GM21360 (cell line): ENCODE measurements at regions not wholly inside any gene's neighbourhood (a gene's known extent, or its start where the extent isn't known, plus 50 kb on each side); places are given as distances from the start of the nearest gene placed in this dataset.

Source experiments
- ATAC-seq: cut with Tn5 transposase; IDR thresholded peaks from one replicate; pipeline ENCODE4 v1.9.1; 2021; ENCODE audit warnings: mild to moderate bottlenecking, moderate library complexity; ENCODE audit not compliant: unreplicated experiment

DNA sequence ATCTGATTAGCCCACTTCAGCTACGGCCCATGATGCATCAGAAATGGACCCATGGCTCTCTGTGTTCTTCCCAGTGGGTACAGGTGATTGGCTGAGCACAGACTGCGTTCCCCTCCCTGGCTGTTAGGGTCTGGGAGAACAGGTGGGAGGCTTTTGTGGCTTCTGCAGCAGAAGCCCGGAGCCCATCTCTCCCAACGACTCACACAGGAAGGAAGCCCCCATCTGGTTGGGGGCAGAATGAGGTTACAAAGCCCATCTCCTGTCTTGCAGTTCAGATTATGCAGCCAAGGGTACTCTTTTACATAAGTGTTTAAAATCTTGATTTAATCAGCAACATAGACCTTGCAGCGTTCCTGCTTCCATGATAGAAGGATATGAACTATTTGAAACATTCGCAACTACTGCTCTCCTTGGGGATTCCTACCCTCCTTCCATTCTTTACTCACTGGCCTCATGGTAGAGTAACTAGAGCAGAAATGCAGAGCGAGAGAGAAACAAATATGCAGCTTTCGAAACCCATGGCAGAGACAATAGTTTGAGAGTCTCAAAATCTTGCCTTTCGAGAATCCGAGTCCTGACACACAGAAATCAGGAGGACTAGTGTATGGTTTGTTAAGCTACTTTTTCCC lies 291.3 kb downstream of the TLE3 start:
- ATAC-seq = no peak

DNA sequence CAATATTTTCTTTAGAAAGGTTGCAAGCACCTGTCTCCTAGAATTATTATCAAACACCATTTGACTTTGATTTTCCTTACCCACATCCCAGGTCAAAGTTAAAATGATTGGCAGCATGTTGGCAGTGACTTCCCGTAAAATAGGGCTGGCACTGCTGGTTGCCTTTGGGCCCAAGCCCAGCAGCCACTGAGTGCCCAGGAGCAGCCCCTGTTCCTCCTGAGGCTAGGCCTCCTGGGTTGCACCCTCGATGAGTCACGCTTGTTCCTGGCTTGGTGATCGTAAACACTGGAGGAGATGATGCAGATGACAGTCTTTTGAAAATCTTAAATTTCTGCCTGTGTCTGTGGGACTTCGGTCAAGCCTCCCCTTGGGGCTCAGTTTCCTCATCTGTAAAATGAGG lies 290.0 kb downstream of the TLE3 start:
- no peak for ATAC-seq

GRCh38 chr15:69808756-69809155 lies 289.0 kb downstream of the TLE3 start:
- ATAC-seq = no peak

- ATAC-seq = no peak
Measured at GRCh38 chr15:69809421-69809820, 288.3 kb downstream of the TLE3 start.

DNA sequence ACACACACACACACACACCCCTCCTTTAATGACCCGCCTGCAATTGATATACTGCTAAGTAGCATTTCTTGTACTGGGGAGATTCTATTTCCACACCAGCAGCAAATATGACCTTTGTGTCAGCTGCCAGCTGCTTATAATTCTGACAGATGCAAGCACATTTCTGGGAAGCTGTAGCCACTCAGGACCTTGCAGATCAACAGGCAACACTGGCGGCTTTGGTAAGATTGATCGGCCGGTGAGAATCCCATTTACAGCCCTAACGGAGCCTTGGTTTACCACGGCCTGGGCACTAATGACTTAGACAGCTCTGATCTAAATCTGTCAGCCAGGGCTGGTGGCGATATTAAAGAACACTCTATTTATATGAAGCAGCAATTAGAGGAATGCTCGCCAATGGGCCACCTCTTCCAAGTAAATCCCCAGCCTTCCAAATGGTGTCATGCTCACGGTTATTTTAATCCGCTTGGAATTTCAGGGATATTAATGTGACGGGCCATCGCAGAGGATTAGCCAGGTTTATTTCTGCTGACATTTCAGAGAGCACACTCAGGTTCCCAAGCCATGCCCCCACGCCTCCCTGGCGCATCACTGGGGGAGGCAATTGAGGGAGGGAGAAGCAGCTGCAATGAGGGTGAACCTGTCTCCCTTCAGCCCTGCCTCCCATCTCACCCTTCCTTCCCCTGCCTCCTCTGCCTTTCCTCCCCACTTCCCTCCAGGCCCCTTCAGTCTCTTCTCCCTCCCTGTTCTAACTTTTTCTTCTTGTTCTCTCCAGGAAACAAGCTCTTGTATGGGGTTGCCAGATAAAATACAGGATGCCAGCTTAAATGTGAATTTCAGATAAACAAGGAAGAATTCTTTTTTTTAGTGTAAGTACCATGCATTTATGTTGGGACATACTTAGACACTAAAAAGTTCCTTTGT lies 287.0 kb downstream of the TLE3 start:
- no peak for ATAC-seq

DNA sequence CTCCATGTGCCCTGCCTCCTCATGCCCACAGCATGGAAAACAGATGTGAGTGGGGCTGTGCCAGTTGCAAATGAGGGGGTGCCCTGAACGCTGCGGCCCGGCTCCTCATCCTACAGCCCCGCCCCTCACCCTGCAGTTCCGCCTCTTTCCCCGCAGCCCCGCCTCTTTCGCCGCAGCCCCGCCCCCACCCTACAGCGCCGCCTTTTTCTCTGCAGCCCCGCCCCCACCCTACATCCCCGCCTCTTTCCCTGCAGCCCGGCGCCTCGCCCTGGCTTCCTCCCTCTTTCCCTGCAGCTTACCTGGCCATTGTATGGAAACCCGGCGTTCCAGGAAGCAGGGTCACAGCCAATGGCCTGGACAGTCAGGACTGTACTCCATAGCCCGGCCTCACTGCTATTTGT lies 284.9 kb downstream of the TLE3 start:
- no peak for ATAC-seq

DNA sequence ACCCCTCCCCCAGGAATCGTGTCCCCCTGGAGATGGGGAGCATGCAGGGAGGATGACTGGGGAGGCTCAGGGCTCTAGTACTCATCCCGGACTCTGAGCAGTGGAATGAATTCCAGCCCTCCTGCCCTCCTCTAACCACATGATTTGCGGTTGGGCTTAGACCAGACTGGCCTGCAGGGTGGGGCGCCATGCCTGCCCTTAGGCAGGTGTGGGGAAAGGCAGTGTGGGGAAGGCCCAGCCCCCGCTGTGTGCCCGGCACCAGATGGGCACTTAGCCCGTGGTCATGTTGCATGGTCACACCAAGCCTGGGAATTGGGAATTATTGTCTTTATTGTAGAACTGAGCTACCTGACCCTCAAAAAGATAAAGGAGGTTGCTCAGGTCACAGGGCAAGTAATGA lies 283.8 kb downstream of the TLE3 start:
- no peak for ATAC-seq

DNA sequence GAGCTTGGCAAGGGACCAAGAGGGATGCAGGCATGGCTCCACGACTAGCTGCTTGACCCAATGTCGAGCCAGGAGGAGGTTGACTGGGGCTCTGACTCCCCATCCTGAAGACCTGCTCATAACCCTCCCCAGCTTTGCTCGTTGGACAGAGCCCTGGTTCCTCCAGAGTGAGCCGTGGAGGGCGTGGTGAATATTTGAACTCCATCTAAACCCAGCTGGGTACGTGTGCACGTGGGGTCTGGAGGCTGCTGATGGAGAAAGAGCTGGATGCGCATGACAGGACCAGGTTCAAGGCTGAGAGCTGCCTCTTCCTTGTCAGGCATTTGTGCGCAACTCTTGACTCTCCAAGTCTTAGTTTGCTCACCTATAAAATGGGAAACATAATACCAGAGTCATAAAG lies 282.8 kb downstream of the TLE3 start:
- no peak for ATAC-seq

DNA sequence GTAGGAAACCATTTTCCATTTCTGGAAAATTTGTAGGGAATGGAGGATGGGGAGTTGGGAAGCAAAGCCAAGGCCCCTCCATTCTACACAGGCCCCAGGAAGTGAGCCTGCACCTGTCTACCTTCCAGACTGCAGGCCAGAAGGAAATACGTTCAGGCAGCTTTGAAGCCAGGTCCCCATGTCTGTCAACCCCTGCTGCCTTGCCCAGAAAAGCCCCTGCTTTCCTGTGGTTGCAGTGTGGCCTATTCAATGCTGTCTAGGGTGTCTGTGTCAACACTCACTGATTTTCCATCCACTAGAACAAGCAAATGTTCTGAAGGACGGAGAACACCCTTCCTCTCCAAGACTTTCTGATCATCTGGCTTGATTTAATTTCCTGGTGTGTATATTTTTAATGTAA lies 281.9 kb downstream of the TLE3 start:
- no peak for ATAC-seq

- no peak for ATAC-seq
Measured at GRCh38 chr15:69816522-69816921, 281.2 kb downstream of the TLE3 start.

- ATAC-seq = no peak
Measured at GRCh38 chr15:69818529-69818928, 279.2 kb downstream of the TLE3 start.

GRCh38 chr15:69819371-69819770 lies 278.3 kb downstream of the TLE3 start:
- no peak for ATAC-seq

DNA sequence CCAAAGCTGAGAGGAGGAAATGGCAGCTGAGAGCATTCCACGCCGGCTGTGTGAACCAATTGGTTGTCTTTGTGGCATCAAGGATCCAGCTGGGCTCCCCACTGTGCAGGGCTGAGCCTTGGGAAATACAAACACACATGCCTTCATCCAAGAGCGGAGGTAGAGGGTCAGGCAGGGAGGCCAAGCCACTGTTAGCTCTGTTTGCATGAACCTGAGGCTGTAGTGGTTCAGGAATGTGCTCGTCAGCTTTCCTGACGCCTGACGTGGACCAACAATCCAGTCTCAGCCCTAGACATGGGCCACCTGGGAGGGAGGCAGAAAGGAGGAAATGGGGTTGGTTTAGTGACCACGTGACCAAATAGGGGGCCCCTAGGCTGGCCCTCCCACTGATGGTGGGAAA lies 276.9 kb downstream of the TLE3 start:
- ATAC-seq = no peak

DNA sequence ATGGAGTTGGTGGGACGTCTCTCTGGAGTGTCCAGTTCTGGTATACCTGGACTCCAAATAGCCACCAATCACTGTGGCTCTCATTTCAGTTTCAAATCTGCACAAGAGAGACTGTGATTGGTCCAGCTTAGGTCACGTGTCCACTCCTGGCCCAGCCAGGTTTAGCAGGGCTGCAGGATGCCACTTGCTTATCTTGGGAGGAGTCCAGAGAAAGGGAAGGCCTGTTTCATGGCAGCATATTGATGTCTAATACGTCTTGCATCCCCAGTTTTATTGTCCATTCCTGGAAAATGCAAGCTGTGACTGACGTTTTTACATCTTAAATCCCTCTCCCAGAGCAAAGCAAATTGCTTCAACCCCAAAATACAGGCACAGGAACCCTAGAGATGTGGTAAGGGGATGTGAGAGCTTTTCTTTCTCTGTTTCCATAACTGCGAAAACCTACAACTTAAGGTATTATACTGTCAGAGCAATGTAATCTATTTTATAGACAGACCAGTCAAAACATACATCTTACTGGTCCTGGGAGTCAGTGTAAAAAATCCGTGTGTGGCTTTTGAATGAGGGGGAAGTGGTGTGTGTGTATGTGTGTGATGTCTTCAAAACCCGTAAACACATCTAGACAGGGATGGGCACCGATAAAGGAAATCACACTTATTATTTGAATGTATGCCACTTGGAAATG lies 274.4 kb downstream of the TLE3 start:
- ATAC-seq = no peak

GRCh38 chr15:69824075-69824876 lies 273.4 kb downstream of the TLE3 start:
- no peak for ATAC-seq

DNA sequence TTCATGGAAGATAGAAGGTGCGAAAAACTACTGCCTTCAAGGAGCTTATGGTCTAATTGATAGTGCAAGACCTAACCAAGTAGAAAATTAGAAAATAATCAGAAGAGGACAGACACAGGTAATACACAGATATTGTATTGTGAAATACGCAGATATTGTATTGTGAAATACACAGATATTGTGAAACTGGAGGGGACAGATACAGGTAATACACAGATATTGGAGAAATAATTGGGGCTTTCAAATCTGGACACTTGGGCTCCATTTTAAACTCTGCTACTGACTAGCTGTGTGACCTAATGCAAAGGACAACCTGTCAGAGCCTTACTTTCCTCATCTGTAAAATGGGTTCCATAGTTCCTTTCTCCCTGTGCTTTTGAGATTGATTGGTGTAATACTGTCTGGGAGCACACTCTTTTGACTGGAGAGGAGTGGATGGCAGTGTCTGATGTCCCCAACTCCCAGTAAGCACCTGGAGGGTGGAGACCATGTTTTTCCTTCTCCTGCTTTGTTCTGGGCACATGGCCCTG lies 272.8 kb downstream of the TLE3 start:
- no peak for ATAC-seq

DNA sequence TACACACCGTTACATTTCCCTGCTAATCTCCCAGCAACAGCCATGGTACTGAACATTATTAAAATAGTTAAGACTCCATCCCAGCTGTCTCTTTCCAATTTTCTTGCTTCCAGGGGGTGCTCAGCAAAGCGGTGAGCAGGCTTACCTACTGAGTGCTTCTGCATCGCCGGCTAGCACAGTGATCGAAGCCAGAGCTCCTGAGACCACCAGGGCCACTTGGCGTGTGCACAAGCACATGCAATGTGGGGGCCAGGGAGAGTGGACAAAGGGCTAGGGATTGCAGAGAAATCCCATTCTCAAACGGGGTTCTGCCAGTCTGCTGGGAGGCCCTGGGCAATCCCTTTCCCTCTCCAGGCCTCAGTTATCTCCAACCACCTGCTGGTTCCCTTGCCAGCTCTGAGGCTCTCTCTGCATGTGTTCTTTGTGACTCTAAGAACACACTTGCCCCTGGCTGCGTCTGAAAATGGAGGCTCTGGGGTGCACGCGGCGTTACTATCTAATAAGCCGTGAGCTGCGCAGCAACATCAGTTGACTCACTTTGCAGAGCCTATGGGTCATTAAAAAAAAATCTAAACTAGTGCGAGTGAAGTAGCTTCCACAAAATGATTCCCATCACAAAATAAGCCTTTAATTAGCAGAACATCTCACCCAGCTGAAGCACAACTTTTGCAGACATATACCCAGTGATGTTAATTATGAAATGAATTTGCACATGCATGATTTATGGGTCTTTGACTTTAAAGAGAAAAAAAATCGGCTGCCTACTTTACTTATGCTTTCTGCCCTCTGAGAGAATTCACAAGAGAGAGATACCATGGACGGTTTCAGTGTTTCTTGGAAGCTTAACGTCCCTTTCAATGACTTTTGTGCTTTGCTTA lies 271.5 kb downstream of the TLE3 start:
- no peak for ATAC-seq

DNA sequence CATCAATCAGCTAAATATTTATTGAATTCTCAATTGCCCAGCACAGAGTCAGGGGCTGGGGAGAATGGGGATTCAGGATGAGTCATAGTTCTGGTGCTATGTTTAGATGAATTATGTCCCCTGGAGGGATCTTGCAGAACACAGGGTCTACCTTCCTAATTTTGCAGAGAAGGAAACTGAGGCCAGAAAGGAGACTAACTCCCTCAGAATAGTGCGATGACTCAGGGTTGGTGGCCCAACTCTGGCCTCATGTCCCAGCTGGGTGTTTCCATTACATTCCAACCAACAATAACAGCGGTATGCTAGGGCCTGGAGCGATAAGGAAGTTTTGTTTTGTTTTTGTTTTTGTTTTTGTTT lies 270.9 kb downstream of the TLE3 start:
- ATAC-seq = no peak

DNA sequence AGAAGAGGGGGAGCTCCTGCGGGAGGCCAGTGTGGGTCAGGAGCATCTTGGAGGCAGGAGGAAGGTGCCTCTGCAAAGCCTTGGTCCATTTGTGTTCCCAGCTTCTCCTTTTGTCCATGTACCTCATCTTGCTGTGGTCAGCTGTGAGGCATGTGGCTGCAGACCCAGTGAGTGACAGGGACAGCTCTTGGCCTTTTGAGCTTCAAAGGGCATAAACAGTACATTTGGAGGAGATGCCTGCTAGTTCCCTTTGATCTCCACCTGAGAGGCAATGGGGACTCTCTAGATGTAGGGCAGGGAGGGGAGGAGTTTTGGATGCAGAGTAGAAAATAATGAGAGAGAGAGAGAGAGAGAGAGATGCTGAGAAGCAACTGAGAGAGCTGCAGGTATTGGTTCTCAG lies 270.0 kb downstream of the TLE3 start:
- no peak for ATAC-seq
